ENCODE measurements at regions not wholly inside any gene's neighbourhood (a gene's known extent, or its start where the extent isn't known, plus 50 kb on each side); places are given as distances from the start of the nearest gene placed in this dataset.
A peak's percentile ranks its signal among the peaks of the same experiment; 100 is the strongest.
"Not testable (repeated sequence)": the region's sequence is repeated elsewhere in the genome, so short reads cannot be mapped to it uniquely, and the experiment has no call there.

- DNase-seq (ENCODE audit: low read depth in 2 of 2) = not testable (repeated sequence)
These were observed 126.6 kb downstream of the UNC93B1 start for GRCh38 chr11:67877316-67877715.

- DNase-seq (ENCODE audit: low read depth in 2 of 2) = not testable (repeated sequence)
These were observed 130.7 kb downstream of the UNC93B1 start for GRCh38 chr11:67873223-67873622.

GRCh38 chr11:67871168-67871567 lies 132.7 kb downstream of the UNC93B1 start:
- not testable (repeated sequence) for DNase-seq (ENCODE audit: low read depth in 2 of 2)

- not testable (repeated sequence) for DNase-seq (ENCODE audit: low read depth in 2 of 2)
These were observed 141.0 kb downstream of the UNC93B1 start for GRCh38 chr11:67862896-67863295.

- peak; percentile 7 to 29 for DNase-seq (ENCODE audit: low read depth in 2 of 2)
These were observed 144.3 kb downstream of the UNC93B1 start for GRCh38 chr11:67859513-67860161.

GRCh38 chr11:67850747-67851146 lies 153.2 kb downstream of the UNC93B1 start:
- not testable (repeated sequence) for DNase-seq (ENCODE audit: low read depth in 2 of 2)

- not testable (repeated sequence) for DNase-seq (ENCODE audit: low read depth in 2 of 2)
These were observed 154.1 kb downstream of the UNC93B1 start for GRCh38 chr11:67849766-67850165.

GRCh38 chr11:67847896-67848875 lies 155.7 kb downstream of the UNC93B1 start:
- DNase-seq (ENCODE audit: low read depth in 2 of 2) = not testable (repeated sequence)

- not testable (repeated sequence) for DNase-seq (ENCODE audit: low read depth in 2 of 2)
These were observed 157.6 kb downstream of the UNC93B1 start for GRCh38 chr11:67846303-67846702.

- not testable (repeated sequence) for DNase-seq (ENCODE audit: low read depth in 2 of 2)
These were observed 158.6 kb downstream of the UNC93B1 start for GRCh38 chr11:67845296-67845695.

GRCh38 chr11:67840599-67840998 lies 163.3 kb downstream of the UNC93B1 start:
- not testable (repeated sequence) for DNase-seq (ENCODE audit: low read depth in 2 of 2)

- DNase-seq (ENCODE audit: low read depth in 2 of 2) = not testable (repeated sequence)
These were observed 155.7 kb upstream of the ALDH3B2 start for GRCh38 chr11:67830152-67830551.

GRCh38 chr11:67826951-67827296 lies 152.5 kb upstream of the ALDH3B2 start:
- not testable (repeated sequence) for DNase-seq (ENCODE audit: low read depth in 2 of 2)

- DNase-seq (ENCODE audit: low read depth in 2 of 2) = peak; percentile 30 to 60
These were observed 151.9 kb upstream of the ALDH3B2 start for GRCh38 chr11:67826028-67826950.

- DNase-seq (ENCODE audit: low read depth in 2 of 2) = not testable (repeated sequence)
These were observed 150.4 kb upstream of the ALDH3B2 start for GRCh38 chr11:67824861-67825260.

- DNase-seq (ENCODE audit: low read depth in 2 of 2) = no peak
These were observed 145.7 kb upstream of the ALDH3B2 start for GRCh38 chr11:67820081-67820480.

- DNase-seq (ENCODE audit: low read depth in 2 of 2) = not testable (repeated sequence)
These were observed 143.1 kb upstream of the ALDH3B2 start for GRCh38 chr11:67817558-67817957.

GRCh38 chr11:67809301-67809700 lies 134.9 kb upstream of the ALDH3B2 start:
- DNase-seq (ENCODE audit: low read depth in 2 of 2) = not testable (repeated sequence)

GRCh38 chr11:67807896-67808295 lies 133.5 kb upstream of the ALDH3B2 start:
- DNase-seq (ENCODE audit: low read depth in 2 of 2) = not testable (repeated sequence)

GRCh38 chr11:67806728-67807235 lies 132.4 kb upstream of the ALDH3B2 start:
- not testable (repeated sequence) for DNase-seq (ENCODE audit: low read depth in 2 of 2)

- DNase-seq (ENCODE audit: low read depth in 2 of 2) = not testable (repeated sequence)
These were observed 131.8 kb upstream of the ALDH3B2 start for GRCh38 chr11:67806183-67806582.

Measured in lung microvascular endothelial cell (primary cell).